Vagina (tissue), 2 donors: ENCODE measurements at regions not wholly inside any gene's neighbourhood (a gene's known extent, or its start where the extent isn't known, plus 50 kb on each side); places are given as distances from the start of the nearest gene placed in this dataset.

Experiments used
- CTCF ChIP-seq, 3 experiments: fragments of 450-650 bp in 2 of 3; fragments of 200-600 bp in 1 of 3; sonication (generic) in 1 of 3; IDR thresholded peaks; one replicate each; pipeline ENCODE4 v1.5.1; 2017 to 2019; ENCODE audit warnings: antibody characterized with exemption in 3 of 3, mild to moderate bottlenecking in 2 of 3, moderate library complexity in 2 of 3
- POLR2A ChIP-seq, 2 donors: fragments of 450-650 bp; IDR thresholded peaks; one replicate each; pipeline ENCODE4 v1.6.1; 2017; ENCODE audit warnings: antibody characterized with exemption in 2 of 2, mild to moderate bottlenecking in 2 of 2, moderate library complexity in 2 of 2

GRCh38 chr10:130894471-130894870, 417.1 kb downstream of the TCERG1L start:
- no peak for TF ChIP-seq CTCF (IDR thresholded peaks at IDR 0.05)
- no peak for TF ChIP-seq POLR2A (IDR thresholded peaks at IDR 0.05)
